ENCODE measurements at regions not wholly inside any gene's neighbourhood (a gene's known extent, or its start where the extent isn't known, plus 50 kb on each side); places are given as distances from the start of the nearest gene placed in this dataset.
"Not testable (repeated sequence)": the region's sequence is repeated elsewhere in the genome, so short reads cannot be mapped to it uniquely, and the experiment has no call there.

- no peak for TF ChIP-seq CTCF (conservative IDR thresholded peaks at IDR 0.05; ENCODE audit: low read depth, low read length)
- DNase-seq (ENCODE audit: low read depth): no peak
- no peak overlapping the region for H3K4me3 ChIP-seq (ENCODE audit: low read depth, low read length)
Observed at GRCh38 chr6:169859978-169860703, 108.7 kb downstream of the ERMARD start.

- no peak overlapping the region for H3K4me3 ChIP-seq (ENCODE audit: low read depth, low read length)
- no peak for TF ChIP-seq CTCF (conservative IDR thresholded peaks at IDR 0.05; ENCODE audit: low read depth, low read length)
- DNase-seq (ENCODE audit: low read depth): no peak
Observed at GRCh38 chr6:169859401-169859977, 108.1 kb downstream of the ERMARD start.

GRCh38 chr6:169858935-169859351 is 107.5 kb downstream of the ERMARD start:
- no peak for DNase-seq (ENCODE audit: low read depth)
- no peak for TF ChIP-seq CTCF (conservative IDR thresholded peaks at IDR 0.05; ENCODE audit: low read depth, low read length)
- no peak overlapping the region for H3K4me3 ChIP-seq (ENCODE audit: low read depth, low read length)

- no peak for DNase-seq (ENCODE audit: low read depth)
- no peak overlapping the region for H3K4me3 ChIP-seq (ENCODE audit: low read depth, low read length)
- no peak for TF ChIP-seq CTCF (conservative IDR thresholded peaks at IDR 0.05; ENCODE audit: low read depth, low read length)
Observed at GRCh38 chr6:169858293-169858934, 107.0 kb downstream of the ERMARD start.

GRCh38 chr6:169857343-169858292 is 106.2 kb downstream of the ERMARD start:
- DNase-seq (ENCODE audit: low read depth): no peak
- no peak for TF ChIP-seq CTCF (conservative IDR thresholded peaks at IDR 0.05; ENCODE audit: low read depth, low read length)
- no peak overlapping the region for H3K4me3 ChIP-seq (ENCODE audit: low read depth, low read length)

GRCh38 chr6:169856442-169857342 is 105.3 kb downstream of the ERMARD start:
- not testable (repeated sequence) for H3K4me3 ChIP-seq (ENCODE audit: low read depth, low read length); DNase-seq (ENCODE audit: low read depth)
